Fibroblast of the aortic adventitia (primary cell): ENCODE measurements at regions not wholly inside any gene's neighbourhood (a gene's known extent, or its start where the extent isn't known, plus 50 kb on each side); places are given as distances from the start of the nearest gene placed in this dataset.

Source experiments
- DNase-seq: peaks from one replicate; pipeline ENCODE4 v3.0.0-alpha.2; 2010; ENCODE audit warnings: low read depth
- H3K4me3 ChIP-seq: 2 replicates; pipeline ENCODE4 v1.5.1; 2011; ENCODE audit warnings: low read depth, mild to moderate bottlenecking, control low read depth, low read length, moderate library complexity
- CTCF ChIP-seq: IDR thresholded peaks from 2 replicates; pipeline ENCODE4 v1.5.1; 2011; ENCODE audit warnings: mild to moderate bottlenecking, low read length, control low read depth, inconsistent platforms; ENCODE audit not compliant: insufficient read depth

- no peak for TF ChIP-seq CTCF
- no peak overlapping the region for H3K4me3 ChIP-seq
- DNase-seq, result no peak
Measured at GRCh38 chr4:34679228-34679627, 1565.1 kb downstream of the ARAP2 start.

- no peak for TF ChIP-seq CTCF
- no peak overlapping the region for H3K4me3 ChIP-seq
- DNase-seq, result no peak
Measured at GRCh38 chr4:34709564-34709963, 1534.8 kb downstream of the ARAP2 start.

- no peak for TF ChIP-seq CTCF
- H3K4me3 ChIP-seq, result no peak overlapping the region
- DNase-seq, result no peak
Measured at GRCh38 chr4:34718576-34719245, 1525.6 kb downstream of the ARAP2 start.

- H3K4me3 ChIP-seq, result no peak overlapping the region
- peak; percentile 12 for TF ChIP-seq CTCF
- peak; percentile 43 for DNase-seq
Measured at GRCh38 chr4:34720571-34720970, 1523.7 kb downstream of the ARAP2 start.

GRCh38 chr4:34721835-34722234 is 1522.5 kb downstream of the ARAP2 start:
- no peak for TF ChIP-seq CTCF
- H3K4me3 ChIP-seq, result no peak overlapping the region
- no peak for DNase-seq

GRCh38 chr4:34723605-34724004 is 1520.7 kb downstream of the ARAP2 start:
- DNase-seq, result no peak
- no peak for TF ChIP-seq CTCF

GRCh38 chr4:34724491-34724890 is 1519.8 kb downstream of the ARAP2 start:
- TF ChIP-seq CTCF, result no peak
- no peak overlapping the region for H3K4me3 ChIP-seq
- DNase-seq, result no peak

More at GRCh38 chr4:34723605-34724004, 1520.7 kb downstream of the ARAP2 start:
- no peak overlapping the region for H3K4me3 ChIP-seq
